ENCODE measurements at regions not wholly inside any gene's neighbourhood (a gene's known extent, or its start where the extent isn't known, plus 50 kb on each side); places are given as distances from the start of the nearest gene placed in this dataset.
"Not testable (repeated sequence)": the region's sequence is repeated elsewhere in the genome, so short reads cannot be mapped to it uniquely, and the experiment has no call there.

- H3K9me3 ChIP-seq (ENCODE audit: control insufficient read depth, low read length); DNase-seq; ATAC-seq (ENCODE audit: low FRiP score); intact Hi-C loops (cut with DNase I); H3K27me3 ChIP-seq (ENCODE audit: control insufficient read depth in 1 of 2, insufficient read depth in 2 of 2, low read length in 1 of 2); H3K27ac ChIP-seq (ENCODE audit: low read depth in 1 of 2, low read length in 2 of 2); H3K36me3 ChIP-seq (ENCODE audit: control insufficient read depth in 1 of 2, insufficient read depth in 2 of 2, low read length in 1 of 2); H3K4me1 ChIP-seq (ENCODE audit: control insufficient read depth in 1 of 2, insufficient read depth in 2 of 2, low read length in 2 of 2); H3K4me3 ChIP-seq (ENCODE audit: low read length in 2 of 2): not testable (repeated sequence)
- WGBS, 2 donors, result 35 to 53% methylated on average over 21 of the region's 21 CpGs
Observed at GRCh38 chr10:64924306-64924705, 1403.1 kb downstream of the REEP3 start.

DNA sequence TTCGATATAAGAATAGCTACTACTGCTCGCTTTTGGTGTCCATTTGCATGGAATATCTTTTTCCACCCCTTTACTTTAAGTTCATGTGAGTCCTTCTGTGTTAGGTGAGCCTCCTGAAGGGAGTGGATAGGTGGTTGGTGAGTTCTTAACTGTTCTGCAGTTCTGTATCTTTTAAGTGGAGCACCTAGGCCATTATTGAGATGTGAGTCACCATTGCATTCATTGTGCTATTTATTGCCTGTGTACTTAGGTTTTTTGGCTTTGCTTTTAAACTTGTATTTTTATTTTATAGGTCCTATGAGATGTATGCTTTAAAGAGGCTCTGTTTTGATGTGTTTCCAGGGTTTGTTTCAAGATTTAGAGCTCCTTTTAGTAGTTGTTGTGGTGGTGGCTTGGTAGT is 1430.8 kb downstream of the REEP3 start:
- no peaks in the 10 kb centered on the region for H3K9me3 ChIP-seq (ENCODE audit: control insufficient read depth, low read length)
- intact Hi-C loops (cut with DNase I), result no loop called here
- WGBS, 2 donors, result 80 to 81% methylated on average over 2 of the region's 2 CpGs
- no peaks in the 10 kb centered on the region for H3K36me3 ChIP-seq (ENCODE audit: control insufficient read depth in 1 of 2, insufficient read depth in 2 of 2, low read length in 1 of 2)
- H3K27me3 ChIP-seq (ENCODE audit: control insufficient read depth in 1 of 2, insufficient read depth in 2 of 2, low read length in 1 of 2), result no peaks in the 10 kb centered on the region
- no peak overlapping the region for H3K27ac ChIP-seq (ENCODE audit: low read depth in 1 of 2, low read length in 2 of 2)
- no peak for ATAC-seq (ENCODE audit: low FRiP score)
- no peak for DNase-seq
- no peaks in the 10 kb centered on the region for H3K4me1 ChIP-seq (ENCODE audit: control insufficient read depth in 1 of 2, insufficient read depth in 2 of 2, low read length in 2 of 2)
- H3K4me3 ChIP-seq (ENCODE audit: low read length in 2 of 2), result no peak overlapping the region

DNA sequence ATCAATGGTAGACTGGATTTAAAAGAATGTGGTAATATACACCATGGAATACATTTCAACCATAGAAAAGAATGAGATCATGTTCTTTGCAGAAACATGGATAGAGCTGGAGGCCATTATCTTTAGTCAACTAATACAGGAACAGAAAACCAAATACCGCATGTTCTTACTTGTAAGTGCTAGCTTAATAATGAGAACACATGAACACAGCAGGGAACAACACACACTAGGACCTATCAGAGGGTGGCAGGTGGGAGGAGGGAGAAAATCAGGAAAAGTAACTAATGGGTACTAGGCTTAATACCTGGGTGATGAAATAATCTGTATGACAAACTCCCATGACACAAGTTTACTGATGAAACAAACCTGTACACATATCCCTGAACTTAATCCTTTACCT is 1435.2 kb downstream of the REEP3 start:
- Histone ChIP-seq H3K36me3 (ENCODE audit: control insufficient read depth in 1 of 2, insufficient read depth in 2 of 2, low read length in 1 of 2) (no peaks in the 10 kb centered on the region), H3K9me3 (ENCODE audit: control insufficient read depth, low read length) (no peaks in the 10 kb centered on the region), H3K4me3 (ENCODE audit: low read length in 2 of 2) (no peak overlapping the region), H3K4me1 (ENCODE audit: control insufficient read depth in 1 of 2, insufficient read depth in 2 of 2, low read length in 2 of 2) (no peaks in the 10 kb centered on the region), H3K27ac (ENCODE audit: low read depth in 1 of 2, low read length in 2 of 2) (no peak overlapping the region), H3K27me3 (ENCODE audit: control insufficient read depth in 1 of 2, insufficient read depth in 2 of 2, low read length in 1 of 2) (no peaks in the 10 kb centered on the region)
- ATAC-seq (ENCODE audit: low FRiP score) (no peak), DNase-seq (no peak)
- intact Hi-C loops (cut with DNase I), result no loop called here
- 88 to 89% methylated on average over 1 of the region's 1 CpG for WGBS, 2 donors

DNA sequence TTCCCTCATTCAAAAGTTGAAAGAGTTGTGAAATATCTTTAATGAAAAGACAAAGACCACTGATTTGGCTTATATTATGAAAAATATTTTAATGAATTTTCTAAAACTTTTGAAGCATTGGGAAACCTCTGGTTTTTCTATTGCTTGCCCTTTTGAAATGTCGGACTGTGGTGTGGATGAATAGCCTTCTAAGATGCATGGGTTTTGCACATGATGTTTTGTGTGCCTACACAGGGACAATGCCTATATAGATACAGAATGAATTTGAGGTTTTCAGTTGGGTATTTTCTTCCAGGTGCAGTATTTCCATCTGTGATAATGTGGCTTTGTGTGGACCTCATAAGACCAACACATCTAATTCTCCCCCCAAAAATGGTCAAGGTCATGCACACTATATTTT is 1437.9 kb downstream of the REEP3 start:
- WGBS, 2 donors, result 88 to 96% methylated on average over 1 of the region's 1 CpG
- Histone ChIP-seq H3K27ac (ENCODE audit: low read depth in 1 of 2, low read length in 2 of 2) (no peak overlapping the region), H3K36me3 (ENCODE audit: control insufficient read depth in 1 of 2, insufficient read depth in 2 of 2, low read length in 1 of 2) (no peaks in the 10 kb centered on the region), H3K4me3 (ENCODE audit: low read length in 2 of 2) (no peak overlapping the region), H3K27me3 (ENCODE audit: control insufficient read depth in 1 of 2, insufficient read depth in 2 of 2, low read length in 1 of 2) (no peaks in the 10 kb centered on the region), H3K9me3 (ENCODE audit: control insufficient read depth, low read length) (no peaks in the 10 kb centered on the region), H3K4me1 (ENCODE audit: control insufficient read depth in 1 of 2, insufficient read depth in 2 of 2, low read length in 2 of 2) (no peaks in the 10 kb centered on the region)
- DNase-seq, result no peak
- no peak for ATAC-seq (ENCODE audit: low FRiP score)
- intact Hi-C loops (cut with DNase I), result no loop called here

GRCh38 chr10:64959883-64960282 is 1438.7 kb downstream of the REEP3 start:
- no peak overlapping the region for H3K27ac ChIP-seq (ENCODE audit: low read depth in 1 of 2, low read length in 2 of 2)
- no peaks in the 10 kb centered on the region for H3K27me3 ChIP-seq (ENCODE audit: control insufficient read depth in 1 of 2, insufficient read depth in 2 of 2, low read length in 1 of 2)
- intact Hi-C loops (cut with DNase I), result no loop called here
- ATAC-seq (ENCODE audit: low FRiP score) (no peak), DNase-seq (no peak)
- H3K4me1 ChIP-seq (ENCODE audit: control insufficient read depth in 1 of 2, insufficient read depth in 2 of 2, low read length in 2 of 2), result no peaks in the 10 kb centered on the region
- H3K4me3 ChIP-seq (ENCODE audit: low read length in 2 of 2), result no peak overlapping the region
- no peaks in the 10 kb centered on the region for H3K9me3 ChIP-seq (ENCODE audit: control insufficient read depth, low read length)
- no peaks in the 10 kb centered on the region for H3K36me3 ChIP-seq (ENCODE audit: control insufficient read depth in 1 of 2, insufficient read depth in 2 of 2, low read length in 1 of 2)
- 71 to 73% methylated on average over 2 of the region's 2 CpGs for WGBS, 2 donors

- H3K9me3 ChIP-seq (ENCODE audit: control insufficient read depth, low read length), result no peaks in the 10 kb centered on the region
- intact Hi-C loops (cut with DNase I), result no loop called here
- H3K27ac ChIP-seq (ENCODE audit: low read depth in 1 of 2, low read length in 2 of 2), result no peak overlapping the region
- WGBS, 2 donors, result 26 to 39% methylated on average over 2 of the region's 2 CpGs
- H3K27me3 ChIP-seq (ENCODE audit: control insufficient read depth in 1 of 2, insufficient read depth in 2 of 2, low read length in 1 of 2), result no peaks in the 10 kb centered on the region
- H3K4me3 ChIP-seq (ENCODE audit: low read length in 2 of 2), result no peak overlapping the region
- ATAC-seq (ENCODE audit: low FRiP score) (no peak), DNase-seq (no peak)
- no peaks in the 10 kb centered on the region for H3K36me3 ChIP-seq (ENCODE audit: control insufficient read depth in 1 of 2, insufficient read depth in 2 of 2, low read length in 1 of 2)
- no peaks in the 10 kb centered on the region for H3K4me1 ChIP-seq (ENCODE audit: control insufficient read depth in 1 of 2, insufficient read depth in 2 of 2, low read length in 2 of 2)
Observed at GRCh38 chr10:64973391-64973790, 1452.2 kb downstream of the REEP3 start.

DNA sequence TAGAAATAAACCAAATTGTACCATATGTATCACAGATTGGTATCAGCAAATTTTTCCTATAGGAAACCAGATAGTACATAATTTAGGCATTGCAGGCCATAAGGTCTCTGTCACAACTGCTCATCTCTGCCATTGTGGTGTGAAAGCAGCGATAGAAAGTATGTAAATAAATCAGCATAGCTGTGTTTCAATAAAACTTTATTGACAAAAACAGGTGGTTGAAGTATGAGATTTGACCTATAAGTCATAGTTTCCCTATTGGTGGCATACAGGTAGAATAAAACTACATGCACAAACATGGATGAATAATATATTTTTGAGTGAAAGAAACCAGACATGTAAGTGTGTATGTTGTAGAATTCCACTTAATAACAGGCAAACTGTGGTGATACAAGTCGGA is 1454.9 kb downstream of the REEP3 start:
- Histone ChIP-seq H3K27ac (ENCODE audit: low read depth in 1 of 2, low read length in 2 of 2) (no peak overlapping the region), H3K4me3 (ENCODE audit: low read length in 2 of 2) (no peak overlapping the region), H3K4me1 (ENCODE audit: control insufficient read depth in 1 of 2, insufficient read depth in 2 of 2, low read length in 2 of 2) (no peaks in the 10 kb centered on the region), H3K36me3 (ENCODE audit: control insufficient read depth in 1 of 2, insufficient read depth in 2 of 2, low read length in 1 of 2) (no peaks in the 10 kb centered on the region), H3K27me3 (ENCODE audit: control insufficient read depth in 1 of 2, insufficient read depth in 2 of 2, low read length in 1 of 2) (no peaks in the 10 kb centered on the region), H3K9me3 (ENCODE audit: control insufficient read depth, low read length) (no peaks in the 10 kb centered on the region)
- ATAC-seq (ENCODE audit: low FRiP score), result no peak
- intact Hi-C loops (cut with DNase I), result no loop called here
- 83 to 86% methylated on average over 2 of the region's 2 CpGs for WGBS, 2 donors
- DNase-seq, result no peak

- no peak overlapping the region for H3K4me3 ChIP-seq (ENCODE audit: low read length in 2 of 2)
- ATAC-seq (ENCODE audit: low FRiP score) (no peak), DNase-seq (no peak)
- H3K4me1 ChIP-seq (ENCODE audit: control insufficient read depth in 1 of 2, insufficient read depth in 2 of 2, low read length in 2 of 2), result no peaks in the 10 kb centered on the region
- H3K36me3 ChIP-seq (ENCODE audit: control insufficient read depth in 1 of 2, insufficient read depth in 2 of 2, low read length in 1 of 2), result no peaks in the 10 kb centered on the region
- H3K9me3 ChIP-seq (ENCODE audit: control insufficient read depth, low read length), result no peaks in the 10 kb centered on the region
- intact Hi-C loops (cut with DNase I), result no loop called here
- no peaks in the 10 kb centered on the region for H3K27me3 ChIP-seq (ENCODE audit: control insufficient read depth in 1 of 2, insufficient read depth in 2 of 2, low read length in 1 of 2)
- no peak overlapping the region for H3K27ac ChIP-seq (ENCODE audit: low read depth in 1 of 2, low read length in 2 of 2)
Observed at GRCh38 chr10:64977915-64978314, 1456.7 kb downstream of the REEP3 start.

DNA sequence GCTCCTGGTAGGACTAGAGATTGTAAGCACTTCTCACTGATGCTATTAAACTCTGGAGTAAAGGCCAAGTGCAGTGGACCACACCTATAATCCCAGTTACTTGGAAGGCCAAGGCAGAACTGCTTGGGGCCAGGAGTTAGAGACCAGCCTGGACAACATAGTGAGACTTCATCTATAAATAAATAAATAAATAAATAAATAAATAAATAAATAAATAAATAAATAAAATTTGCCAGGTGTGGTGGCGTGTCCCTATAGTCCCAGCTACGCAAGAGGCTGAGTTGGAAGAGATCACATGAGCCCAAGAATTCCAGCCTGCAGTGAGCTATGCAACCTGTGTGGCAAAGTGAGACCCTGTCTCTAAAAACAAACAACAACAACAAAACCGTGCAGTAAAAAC is 1475.7 kb downstream of the REEP3 start:
- WGBS, 2 donors, result 84 to 87% methylated on average over 3 of the region's 3 CpGs
- intact Hi-C loops (cut with DNase I), result no loop called here
- H3K4me1 ChIP-seq (ENCODE audit: control insufficient read depth in 1 of 2, insufficient read depth in 2 of 2, low read length in 2 of 2), result no peaks in the 10 kb centered on the region
- ATAC-seq (ENCODE audit: low FRiP score) (no peak), DNase-seq (no peak)
- H3K36me3 ChIP-seq (ENCODE audit: control insufficient read depth in 1 of 2, insufficient read depth in 2 of 2, low read length in 1 of 2), result no peaks in the 10 kb centered on the region
- no peak overlapping the region for H3K4me3 ChIP-seq (ENCODE audit: low read length in 2 of 2)
- H3K9me3 ChIP-seq (ENCODE audit: control insufficient read depth, low read length), result no peaks in the 10 kb centered on the region
- H3K27me3 ChIP-seq (ENCODE audit: control insufficient read depth in 1 of 2, insufficient read depth in 2 of 2, low read length in 1 of 2), result no peaks in the 10 kb centered on the region
- H3K27ac ChIP-seq (ENCODE audit: low read depth in 1 of 2, low read length in 2 of 2), result no peak overlapping the region

Measured in aorta (tissue), 5 donors.